Transverse colon (tissue), 4 donors: ENCODE measurements at regions not wholly inside any gene's neighbourhood (a gene's known extent, or its start where the extent isn't known, plus 50 kb on each side); places are given as distances from the start of the nearest gene placed in this dataset.

Source experiments
- DNase-seq: peaks from one replicate; pipeline ENCODE4 v3.0.0-alpha.2; 2019
- H3K27ac ChIP-seq, 4 donors: fragments of 200-600 bp; sonication (generic); 2 replicates each; pipeline ENCODE4 v1.5.1; 2016 to 2018; ENCODE audit warnings: inconsistent platforms in 4 of 4
- H3K27me3 ChIP-seq: fragments of 200-600 bp; sonication (generic); 2 replicates; pipeline ENCODE4 v1.5.1; 2017; ENCODE audit warnings: inconsistent platforms
- H3K36me3 ChIP-seq, 4 donors: fragments of 200-600 bp; sonication (generic); 2 replicates each; pipeline ENCODE4 v1.5.1; 2017 to 2019; ENCODE audit warnings: inconsistent platforms in 4 of 4
- H3K4me1 ChIP-seq, 4 donors: fragments of 200-600 bp; sonication (generic); 2 replicates each; pipeline ENCODE4 v1.5.1; 2017 to 2020; ENCODE audit warnings: inconsistent platforms in 4 of 4
- H3K4me3 ChIP-seq, 4 donors: fragments of 200-600 bp; sonication (generic); 1 replicate in 1 of 4; 2 replicates in 3 of 4; pipeline versions ENCODE4 v1.5.1 to v1.6.1; 2017 to 2019; ENCODE audit warnings: inconsistent platforms in 4 of 4
- H3K9me3 ChIP-seq, 2 donors: fragments of 200-600 bp; sonication (generic); 2 replicates each; pipeline ENCODE4 v1.5.1; 2017 to 2019; ENCODE audit warnings: inconsistent platforms in 2 of 2
- CTCF ChIP-seq, 5 experiments: fragments of 200-600 bp in 3 of 5; fragments of 450-650 bp in 2 of 5; sonication (generic) in 3 of 5; IDR thresholded peaks; 1 replicate in 2 of 5; 2 replicates in 3 of 5; pipeline ENCODE4 v1.5.1; 2016 to 2017; ENCODE audit warnings: antibody characterized with exemption in 5 of 5, inconsistent platforms in 3 of 5, mild to moderate bottlenecking in 2 of 5, moderate library complexity in 1 of 5
- EP300 ChIP-seq: sonication (generic); formaldehyde crosslinking; IDR thresholded peaks from one replicate; pipeline ENCODE4 v1.6.1; 2017; ENCODE audit warnings: antibody characterized with exemption, low read depth
- POLR2A ChIP-seq: fragments of 450-650 bp; IDR thresholded peaks from one replicate; pipeline ENCODE4 v1.6.1; 2016; ENCODE audit warnings: antibody characterized with exemption, mild to moderate bottlenecking, moderate library complexity
- POLR2AphosphoS5 ChIP-seq, 3 donors: sonication (generic); formaldehyde crosslinking; IDR thresholded peaks; one replicate each; pipeline ENCODE4 v1.6.1; 2016; ENCODE audit warnings: antibody characterized with exemption in 3 of 3
- WGBS, 2 donors: methylation state at CpG; one replicate each; pipeline ENCODE4 v1.1.5; 2018; ENCODE audit warnings: low coverage in 1 of 2; 5-methylcytosine and 5-hydroxymethylcytosine counted together
- in situ Hi-C, 4 donors: fragments of 200-750 bp; cut with MboI; loops; one replicate each; pipeline versions ENCODE4 v1.15.0 to v1.15.1; 2017; ENCODE audit warnings: low sequenced_read_pairs in 3 of 4, low pct_ligation_motif_present in 1 of 4, low pct_unique_long_range_greater_than_20kb in 1 of 4
- intact Hi-C: fragments of 100-400 bp; cut with DNase I; formaldehyde crosslinking; loops from one replicate; pipeline ENCODE4 v1.15.1; 2023; ENCODE audit warnings: low total_unique reads

DNA sequence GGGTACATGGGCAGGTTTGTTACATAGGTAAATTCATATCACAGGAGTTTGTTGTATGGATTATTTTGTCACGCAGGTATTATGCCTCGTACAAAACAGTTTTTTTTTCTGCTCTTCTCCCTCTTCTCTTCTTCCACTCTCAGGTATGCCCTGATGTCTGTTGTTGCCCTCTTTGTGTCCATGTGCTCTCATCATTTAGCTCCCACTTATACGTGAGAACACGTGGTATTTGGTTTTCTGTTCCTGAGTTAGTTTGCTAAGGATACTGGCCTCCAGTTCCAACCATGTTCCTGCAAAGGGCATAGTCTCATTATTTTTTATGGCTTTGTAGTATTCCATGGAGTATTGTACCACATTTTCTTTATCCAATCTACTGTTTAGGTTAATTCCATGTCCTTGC lies 65.7 kb downstream of the UNC5CL start:
- intact Hi-C loops, result no loop called here
- in situ Hi-C loops, result no loop called here
- DNase-seq, result no peak
- Histone ChIP-seq H3K27ac (no peak overlapping the region), H3K4me1 (no peaks in the 10 kb centered on the region), H3K36me3 (no peaks in the 10 kb centered on the region), H3K9me3 (no peaks in the 10 kb centered on the region), H3K4me3 (no peak overlapping the region), H3K27me3 (peaks cover 8% of the 10 kb centered on the region)
- 88 to 93% methylated on average over 3 to 4 of the region's 4 CpGs for WGBS, 2 donors
- TF ChIP-seq EP300, result no peak
- TF ChIP-seq POLR2AphosphoS5 (IDR thresholded peaks at IDR 0.05), result no peak
- no peak for TF ChIP-seq CTCF (IDR thresholded peaks at IDR 0.05)
- TF ChIP-seq POLR2A, result no peak

DNA sequence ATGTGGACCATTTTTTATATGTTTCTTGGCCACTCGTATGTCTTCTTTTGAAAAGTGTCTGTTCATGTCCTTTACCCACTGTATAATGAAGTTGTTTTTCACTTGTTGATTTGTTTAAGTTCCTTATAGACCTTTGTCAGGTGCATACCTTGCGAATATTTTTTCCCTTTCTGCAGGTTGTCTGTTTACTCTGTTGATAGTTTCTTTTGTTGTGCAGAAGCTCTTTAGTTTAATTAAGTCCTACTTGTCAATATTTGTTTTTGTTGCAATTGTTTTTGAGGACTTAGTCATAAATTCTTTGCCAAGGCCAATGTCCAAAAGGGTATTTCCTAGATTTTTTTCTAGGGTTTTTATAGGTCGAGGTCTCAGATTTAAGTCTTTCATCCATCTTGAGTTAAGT lies 66.2 kb downstream of the UNC5CL start:
- intact Hi-C loops (no loop called here), in situ Hi-C loops (no loop called here)

DNA sequence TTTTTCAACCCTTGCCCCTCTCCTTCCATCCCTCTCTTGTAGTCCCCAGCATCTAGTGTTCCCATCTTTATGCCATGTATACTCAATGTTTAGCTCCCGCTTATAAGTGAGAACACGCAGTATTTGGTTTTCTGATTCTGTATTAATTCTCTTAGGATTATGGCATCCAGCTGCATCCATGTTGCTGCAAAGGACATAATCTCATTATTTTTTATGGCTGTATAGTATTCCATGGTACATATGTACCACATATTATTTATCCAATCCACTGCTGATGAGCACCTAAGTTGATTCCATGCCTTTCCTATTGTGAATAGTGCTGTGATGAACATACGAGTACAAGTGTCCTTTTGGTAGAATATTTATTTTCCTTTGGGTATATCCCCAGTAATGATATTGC lies 66.8 kb downstream of the UNC5CL start:
- TF ChIP-seq CTCF (IDR thresholded peaks at IDR 0.05) (no peak), POLR2A (no peak), EP300 (no peak), POLR2AphosphoS5 (IDR thresholded peaks at IDR 0.05) (no peak)
- in situ Hi-C loops (no loop called here), intact Hi-C loops (no loop called here)
- peaks cover 7% of the 10 kb centered on the region for H3K27me3 ChIP-seq
- WGBS, 2 donors, result 96% methylated on average over 3 of the region's 3 CpGs
- H3K9me3 ChIP-seq, result no peaks in the 10 kb centered on the region
- H3K27ac ChIP-seq, result no peak overlapping the region
- no peaks in the 10 kb centered on the region for H3K36me3 ChIP-seq
- no peaks in the 10 kb centered on the region for H3K4me1 ChIP-seq
- no peak overlapping the region for H3K4me3 ChIP-seq
- DNase-seq, result no peak

More for the DNA sequence above, 66.2 kb downstream of the UNC5CL start:
- WGBS, 2 donors, result 66 to 67% methylated on average over 3 of the region's 3 CpGs
- Histone ChIP-seq H3K4me1 (no peaks in the 10 kb centered on the region), H3K4me3 (no peak overlapping the region), H3K27me3 (peaks cover 7% of the 10 kb centered on the region), H3K9me3 (no peaks in the 10 kb centered on the region), H3K36me3 (no peaks in the 10 kb centered on the region), H3K27ac (no peak overlapping the region)
- TF ChIP-seq CTCF (IDR thresholded peaks at IDR 0.05), result no peak
- TF ChIP-seq POLR2A, result no peak
- no peak for TF ChIP-seq EP300
- no peak for TF ChIP-seq POLR2AphosphoS5 (IDR thresholded peaks at IDR 0.05)
- DNase-seq, result no peak

GRCh38 chr6:40968620-40969164 lies 70.3 kb downstream of the UNC5CL start:
- Histone ChIP-seq H3K27me3 (no peaks in the 10 kb centered on the region), H3K4me1 (no peaks in the 10 kb centered on the region), H3K4me3 (no peak overlapping the region), H3K36me3 (no peaks in the 10 kb centered on the region), H3K9me3 (no peaks in the 10 kb centered on the region), H3K27ac (no peak overlapping the region)
- no peak for TF ChIP-seq POLR2AphosphoS5 (IDR thresholded peaks at IDR 0.05)
- no peak for TF ChIP-seq POLR2A
- TF ChIP-seq EP300, result no peak
- TF ChIP-seq CTCF (IDR thresholded peaks at IDR 0.05), result no peak
- DNase-seq, result no peak
- intact Hi-C loops (no loop called here), in situ Hi-C loops (no loop called here)
